MM.1S (cell line): ENCODE measurements at regions not wholly inside any gene's neighbourhood (a gene's known extent, or its start where the extent isn't known, plus 50 kb on each side); places are given as distances from the start of the nearest gene placed in this dataset.

ENCODE experiments used
- DNase-seq: peaks from one replicate; pipeline ENCODE4 v3.0.0-alpha.2; 2015
- H2AFZ ChIP-seq: fragments of 300-600 bp; sonication (generic); 2 replicates; pipeline ENCODE4 v1.6.0; 2016; ENCODE audit warnings: antibody characterized with exemption, low read length
- H3F3A ChIP-seq: fragments of 300-600 bp; sonication (generic); 2 replicates; pipeline ENCODE4 v1.6.1; 2016; ENCODE audit warnings: mild to moderate bottlenecking, antibody characterized with exemption, low read length, moderate library complexity, mixed read lengths; ENCODE audit not compliant: insufficient read depth
- H3K27ac ChIP-seq: fragments of 300-600 bp; sonication (generic); 2 replicates; pipeline ENCODE4 v1.5.1; 2016; ENCODE audit warnings: mild to moderate bottlenecking, low read length
- H3K27me3 ChIP-seq: fragments of 300-600 bp; sonication (generic); replicated peaks from 2 replicates; pipeline ENCODE4 v1.6.0; 2016; ENCODE audit warnings: low read length; ENCODE audit not compliant: insufficient read depth
- H3K36me3 ChIP-seq: fragments of 300-600 bp; sonication (generic); replicated peaks from 2 replicates; pipeline ENCODE4 v1.6.1; 2016; ENCODE audit warnings: mild to moderate bottlenecking, low read length, mixed read lengths; ENCODE audit not compliant: insufficient read depth
- H3K4me1 ChIP-seq: fragments of 300-600 bp; sonication (generic); 2 replicates; pipeline ENCODE4 v1.6.1; 2016; ENCODE audit warnings: low read length, mixed read lengths
- H3K4me2 ChIP-seq: fragments of 300-600 bp; sonication (generic); 2 replicates; pipeline ENCODE4 v1.6.0; 2016; ENCODE audit warnings: low read depth, low read length
- H3K4me3 ChIP-seq: fragments of 300-600 bp; sonication (generic); 2 replicates; pipeline ENCODE4 v1.5.1; 2016; ENCODE audit warnings: low read length, mixed read lengths
- H3K79me2 ChIP-seq: fragments of 300-600 bp; sonication (generic); 2 replicates; pipeline ENCODE4 v1.6.1; 2016; ENCODE audit warnings: mixed run types, low read length, mixed read lengths
- H3K9ac ChIP-seq: fragments of 300-600 bp; sonication (generic); 2 replicates; pipeline ENCODE4 v1.6.1; 2016; ENCODE audit warnings: low read length, mixed read lengths
- H3K9me2 ChIP-seq: fragments of 300-600 bp; sonication (generic); replicated peaks from 2 replicates; pipeline ENCODE4 v1.6.1; 2016; ENCODE audit warnings: mild to moderate bottlenecking, low read length, mixed read lengths; ENCODE audit not compliant: insufficient read depth
- H3K9me3 ChIP-seq: fragments of 300-600 bp; sonication (generic); replicated peaks from 2 replicates; pipeline ENCODE4 v1.6.1; 2016; ENCODE audit warnings: mild to moderate bottlenecking, low read length, mixed read lengths; ENCODE audit not compliant: insufficient read depth
- H4K20me1 ChIP-seq: fragments of 300-600 bp; sonication (generic); 2 replicates; pipeline ENCODE4 v1.6.1; 2016; ENCODE audit warnings: mild to moderate bottlenecking, low read length, moderate library complexity, mixed read lengths; ENCODE audit not compliant: insufficient read depth
- CTCF ChIP-seq: fragments of 300-600 bp; sonication (generic); IDR thresholded peaks from 2 replicates; pipeline ENCODE4 v1.5.1; 2016; ENCODE audit warnings: antibody characterized with exemption, low read length, mixed read lengths
- EZH2 ChIP-seq: fragments of 300-600 bp; sonication (generic); optimal IDR thresholded peaks from 2 replicates; pipeline ENCODE3; 2017; ENCODE audit warnings: low read depth, mild to moderate bottlenecking, antibody characterized with exemption, low read length, mixed read lengths
- EZH2phosphoT487 ChIP-seq: fragments of 300-600 bp; sonication (generic); IDR thresholded peaks from 2 replicates; pipeline ENCODE4 v1.6.1; 2018; ENCODE audit warnings: antibody characterized with exemption, low read length

- Histone ChIP-seq H3K27me3 (peaks cover 26% of the 10 kb centered on the region), H3K9me3 (no peaks in the 10 kb centered on the region)
- DNase-seq = no peak
Measured at GRCh38 chr20:37596890-37597536, 69.3 kb upstream of the BLCAP start.

GRCh38 chr20:37596168-37596567 lies 68.5 kb upstream of the BLCAP start:
- Histone ChIP-seq H2AFZ (no peak overlapping the region), H3K4me2 (no peak overlapping the region), H3F3A (no peaks in the 10 kb centered on the region), H3K9ac (no peak overlapping the region), H3K4me1 (no peaks in the 10 kb centered on the region), H3K9me3 (no peaks in the 10 kb centered on the region), H3K36me3 (no peaks in the 10 kb centered on the region), H4K20me1 (no peaks in the 10 kb centered on the region), H3K79me2 (no peaks in the 10 kb centered on the region), H3K27me3 (peaks cover 26% of the 10 kb centered on the region), H3K4me3 (no peak overlapping the region), H3K9me2 (no peaks in the 10 kb centered on the region), H3K27ac (no peak overlapping the region)
- DNase-seq = no peak
- TF ChIP-seq CTCF (no peak), EZH2 (no peak), EZH2phosphoT487 (no peak)

More at GRCh38 chr20:37596890-37597536, 69.3 kb upstream of the BLCAP start:
- no peaks in the 10 kb centered on the region for H3K9me2 ChIP-seq
- H3K27ac ChIP-seq = no peak overlapping the region
- no peak overlapping the region for H3K9ac ChIP-seq
- no peaks in the 10 kb centered on the region for H3K79me2 ChIP-seq
- no peaks in the 10 kb centered on the region for H3K36me3 ChIP-seq
- H3K4me3 ChIP-seq = no peak overlapping the region
- TF ChIP-seq EZH2 (no peak), EZH2phosphoT487 (no peak), CTCF (no peak)
- H3F3A ChIP-seq = no peaks in the 10 kb centered on the region
- no peaks in the 10 kb centered on the region for H4K20me1 ChIP-seq
- H3K4me1 ChIP-seq = no peaks in the 10 kb centered on the region
- no peak overlapping the region for H2AFZ ChIP-seq
- no peak overlapping the region for H3K4me2 ChIP-seq

- Histone ChIP-seq H4K20me1 (no peaks in the 10 kb centered on the region), H2AFZ (no peak overlapping the region), H3K9ac (no peak overlapping the region), H3K9me2 (no peaks in the 10 kb centered on the region), H3K27me3 (peaks cover 9% of the 10 kb centered on the region; the same call in 1 of the 2 replicates), H3K36me3 (no peaks in the 10 kb centered on the region), H3K79me2 (no peaks in the 10 kb centered on the region), H3F3A (no peaks in the 10 kb centered on the region), H3K4me2 (no peak overlapping the region), H3K4me1 (no peaks in the 10 kb centered on the region), H3K27ac (no peak overlapping the region), H3K4me3 (no peak overlapping the region), H3K9me3 (no peaks in the 10 kb centered on the region)
- DNase-seq = no peak
- TF ChIP-seq EZH2 (no peak), CTCF (no peak), EZH2phosphoT487 (no peak)
Measured at GRCh38 chr20:37593710-37594109, 66.0 kb upstream of the BLCAP start.
